RCC 7860 (cell line): ENCODE measurements at regions not wholly inside any gene's neighbourhood (a gene's known extent, or its start where the extent isn't known, plus 50 kb on each side); places are given as distances from the start of the nearest gene placed in this dataset.
A peak's percentile ranks its signal among the peaks of the same experiment; 100 is the strongest.
"Not testable (repeated sequence)": the region's sequence is repeated elsewhere in the genome, so short reads cannot be mapped to it uniquely, and the experiment has no call there.

Source experiments
- DNase-seq: peaks from one replicate; pipeline ENCODE4 v3.0.0-alpha.2; 2015; ENCODE audit warnings: low spot score
- FAIRE-seq: peaks from 2 replicates; lab custom pipeline; 2012; peaks lifted over from hg19 to GRCh38; lab: Jason Lieb, UNC

GRCh38 chr3:99323940-99324339 lies 314.5 kb upstream of the COL8A1 start:
- no peak for DNase-seq
- FAIRE-seq, result no peak

- DNase-seq (no peak), FAIRE-seq (no peak)
Measured at GRCh38 chr3:99322551-99322950, 315.8 kb upstream of the COL8A1 start.

- DNase-seq (no peak), FAIRE-seq (no peak)
Measured at GRCh38 chr3:99321261-99321660, 317.1 kb upstream of the COL8A1 start.

- no peak for DNase-seq
- FAIRE-seq, result no peak
Measured at GRCh38 chr3:99319961-99320360, 318.4 kb upstream of the COL8A1 start.

GRCh38 chr3:99319450-99319849 lies 318.9 kb upstream of the COL8A1 start:
- no peak for FAIRE-seq

GRCh38 chr3:99317201-99317600 lies 321.2 kb upstream of the COL8A1 start:
- no peak for DNase-seq
- no peak for FAIRE-seq

More at GRCh38 chr3:99319450-99319849, 318.9 kb upstream of the COL8A1 start:
- no peak for DNase-seq

- DNase-seq (peak; percentile 24), FAIRE-seq (no peak)
Measured at GRCh38 chr3:99315896-99316295, 322.5 kb upstream of the COL8A1 start.

GRCh38 chr3:99313485-99313884 lies 324.9 kb upstream of the COL8A1 start:
- DNase-seq (no peak), FAIRE-seq (no peak)

- DNase-seq (no peak), FAIRE-seq (no peak)
Measured at GRCh38 chr3:99298661-99299060, 339.7 kb upstream of the COL8A1 start.

GRCh38 chr3:99295836-99296235 lies 342.6 kb upstream of the COL8A1 start:
- no peak for DNase-seq
- no peak for FAIRE-seq

GRCh38 chr3:99294092-99294491 lies 344.3 kb upstream of the COL8A1 start:
- not testable (repeated sequence) for DNase-seq, FAIRE-seq

GRCh38 chr3:99287876-99288275 lies 350.5 kb upstream of the COL8A1 start:
- FAIRE-seq, result no peak

GRCh38 chr3:99286266-99286845 lies 352.0 kb upstream of the COL8A1 start:
- FAIRE-seq (no peak), DNase-seq (no peak)

More at GRCh38 chr3:99287876-99288275, 350.5 kb upstream of the COL8A1 start:
- no peak for DNase-seq

- no peak for DNase-seq
- FAIRE-seq, result no peak
Measured at GRCh38 chr3:99269606-99270351, 368.3 kb upstream of the DCBLD2 start.

GRCh38 chr3:99256788-99257187 lies 355.3 kb upstream of the DCBLD2 start:
- DNase-seq (no peak), FAIRE-seq (no peak)

GRCh38 chr3:99253963-99254355 lies 352.5 kb upstream of the DCBLD2 start:
- FAIRE-seq (no peak), DNase-seq (no peak)

GRCh38 chr3:99250821-99251355 lies 349.4 kb upstream of the DCBLD2 start:
- no peak for DNase-seq
- no peak for FAIRE-seq

- DNase-seq (peak; percentile 42), FAIRE-seq (peak; percentile 77)
Measured at GRCh38 chr3:99250272-99250671, 348.8 kb upstream of the DCBLD2 start.

- FAIRE-seq, result no peak
- DNase-seq, result no peak
Measured at GRCh38 chr3:99249627-99250026, 348.1 kb upstream of the DCBLD2 start.

- FAIRE-seq, result no peak
- no peak for DNase-seq
Measured at GRCh38 chr3:99248913-99249312, 347.4 kb upstream of the DCBLD2 start.

- no peak for FAIRE-seq
- no peak for DNase-seq
Measured at GRCh38 chr3:99248130-99248529, 346.6 kb upstream of the DCBLD2 start.

- DNase-seq, result no peak
- no peak for FAIRE-seq
Measured at GRCh38 chr3:99246010-99246654, 344.6 kb upstream of the DCBLD2 start.
